HG03103 (cell line): ENCODE measurements at regions not wholly inside any gene's neighbourhood (a gene's known extent, or its start where the extent isn't known, plus 50 kb on each side); places are given as distances from the start of the nearest gene placed in this dataset.
A peak's percentile ranks its signal among the peaks of the same experiment; 100 is the strongest.

ENCODE experiments used
- ATAC-seq: cut with Tn5 transposase; IDR thresholded peaks from one replicate; pipeline ENCODE4 v1.9.1; 2021; ENCODE audit warnings: low read depth; ENCODE audit not compliant: unreplicated experiment

DNA sequence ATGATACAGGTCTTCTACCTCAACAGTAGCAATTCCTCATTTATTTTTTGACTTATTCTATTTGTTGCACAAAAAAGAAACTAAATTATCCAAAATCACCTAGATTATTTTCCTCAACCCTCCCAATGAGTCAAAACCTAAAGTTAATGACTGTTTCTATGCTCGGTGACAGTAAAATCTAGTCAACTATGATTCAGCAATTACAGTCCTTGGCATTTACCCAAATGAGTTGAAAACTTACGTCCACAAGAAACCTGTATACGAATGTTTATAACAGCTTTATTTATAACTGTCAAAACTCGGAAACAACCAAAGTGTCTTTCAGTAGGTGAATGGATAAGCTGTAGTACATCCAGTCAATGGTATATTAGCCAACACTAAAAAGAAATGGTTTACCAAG is 439.3 kb downstream of the CBLN2 start:
- ATAC-seq = no peak

DNA sequence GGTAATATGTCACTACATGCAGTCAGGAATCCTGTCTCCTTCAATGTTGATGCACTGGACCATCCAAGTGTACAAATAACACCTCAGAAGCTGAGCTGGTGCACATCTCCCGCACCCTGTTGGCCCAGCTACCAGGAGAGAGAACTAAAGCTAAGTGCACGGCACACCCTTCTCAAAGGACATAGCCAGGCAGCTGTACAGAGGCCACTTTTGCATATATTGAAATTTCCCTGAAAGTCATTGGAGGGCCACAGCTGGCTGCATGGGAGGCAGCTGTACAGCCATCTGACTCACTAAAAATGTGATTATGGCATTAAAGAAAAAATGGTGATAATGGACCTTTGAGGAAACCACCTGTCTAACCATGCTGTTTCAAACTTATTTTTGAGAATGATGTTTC is 441.7 kb downstream of the CBLN2 start:
- no peak for ATAC-seq

DNA sequence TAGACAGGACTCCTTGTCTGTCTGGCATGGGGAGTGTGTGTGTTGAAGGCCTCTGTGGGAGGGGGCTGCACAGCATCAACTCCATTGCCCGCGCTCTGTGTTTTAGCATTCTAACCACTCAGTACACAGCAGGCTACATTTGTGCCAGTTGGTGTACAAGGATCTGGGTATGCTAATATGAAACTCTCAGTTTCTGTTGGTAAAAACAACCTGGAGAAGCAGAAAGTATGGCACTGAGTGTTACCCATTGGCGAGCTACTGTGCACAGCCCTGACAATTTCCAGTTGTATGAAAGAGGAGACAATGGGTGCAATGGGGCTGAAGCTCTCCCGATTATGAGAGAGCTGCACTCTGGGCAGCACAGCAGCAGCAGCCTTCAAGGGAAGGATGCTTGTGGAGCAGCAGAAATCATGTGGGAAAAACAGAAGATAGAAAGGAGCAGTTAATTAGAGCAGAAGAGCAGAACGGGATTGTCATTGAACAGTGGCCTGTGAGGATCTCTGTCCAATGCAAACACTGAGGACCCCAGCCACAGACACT is 443.6 kb downstream of the CBLN2 start:
- no peak for ATAC-seq

DNA sequence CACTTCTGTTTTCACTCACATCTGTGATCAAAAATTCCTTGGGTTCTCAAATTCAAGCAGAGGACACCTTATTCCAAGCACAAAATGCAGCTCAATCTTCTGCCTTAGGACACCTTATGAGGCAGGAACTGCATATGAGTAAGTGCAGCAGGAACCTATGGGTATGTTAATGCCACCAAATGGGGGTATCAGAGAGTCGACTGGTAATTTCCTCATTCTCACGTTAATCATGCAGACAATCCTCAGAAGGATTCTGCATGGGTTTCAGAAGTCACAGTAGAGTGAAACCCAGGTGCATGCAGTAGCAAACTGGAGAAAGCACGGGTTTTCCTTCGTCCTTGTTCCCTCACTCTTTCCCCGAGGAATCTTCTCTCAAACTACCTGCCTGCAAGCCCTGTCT is 452.8 kb downstream of the CBLN2 start:
- ATAC-seq = peak; percentile 54

DNA sequence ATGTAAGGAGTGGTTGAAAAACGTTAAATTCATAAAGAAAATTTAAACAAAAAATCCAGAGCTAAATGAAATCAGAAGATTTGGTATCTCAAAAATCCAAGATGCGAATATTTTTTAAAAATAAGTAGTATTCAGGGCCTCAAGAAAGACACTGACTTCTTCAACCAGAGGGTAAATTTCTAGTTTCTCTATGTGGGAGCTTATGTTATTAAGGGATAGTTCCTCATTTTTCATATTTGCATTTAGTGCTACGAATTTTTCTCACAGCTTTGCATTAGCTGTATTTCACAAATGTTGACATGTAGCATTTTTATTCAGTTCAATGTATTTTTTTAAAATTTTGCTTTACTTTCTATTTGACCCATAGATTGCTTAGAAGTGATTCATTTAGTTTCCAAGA is 454.7 kb downstream of the CBLN2 start:
- peak; percentile 50 for ATAC-seq

DNA sequence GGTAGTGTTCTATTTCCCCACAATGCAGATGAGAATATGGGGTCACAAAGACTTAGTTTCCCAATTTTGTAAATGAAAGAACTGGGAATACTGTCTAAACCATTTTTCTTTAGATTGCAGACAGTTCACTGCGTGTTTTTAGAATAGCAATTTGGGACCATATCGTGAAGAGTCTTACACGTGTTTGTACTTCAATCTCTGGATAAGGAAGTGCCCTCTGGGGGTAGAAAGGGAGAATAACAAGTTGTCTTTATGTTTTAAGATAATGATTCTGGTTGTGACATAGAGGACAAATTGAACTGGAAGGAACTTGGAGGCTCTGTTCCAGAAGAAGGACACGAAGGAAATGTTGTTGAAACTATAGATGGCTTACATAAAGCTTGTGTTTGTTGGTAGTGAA is 457.7 kb downstream of the CBLN2 start:
- ATAC-seq = peak; percentile 53

DNA sequence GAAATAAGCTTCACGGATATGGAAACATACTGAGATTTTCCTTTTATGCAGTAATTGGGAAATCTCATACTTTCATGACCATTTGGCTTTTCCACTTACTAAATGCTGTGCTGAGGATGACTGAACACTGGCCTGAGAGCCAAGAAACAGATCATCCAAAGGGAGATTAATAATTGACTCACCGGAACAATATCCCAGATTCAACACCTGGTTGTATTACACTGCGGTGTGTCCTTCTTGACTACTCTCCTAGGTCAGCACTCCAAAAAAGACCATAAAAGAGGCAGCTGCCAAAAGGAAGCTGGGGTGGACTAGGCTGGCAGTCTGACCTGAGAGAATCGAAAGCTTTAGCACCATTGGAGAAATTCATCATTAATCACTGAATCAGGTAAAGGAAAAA is 469.1 kb downstream of the CBLN2 start:
- ATAC-seq = no peak

DNA sequence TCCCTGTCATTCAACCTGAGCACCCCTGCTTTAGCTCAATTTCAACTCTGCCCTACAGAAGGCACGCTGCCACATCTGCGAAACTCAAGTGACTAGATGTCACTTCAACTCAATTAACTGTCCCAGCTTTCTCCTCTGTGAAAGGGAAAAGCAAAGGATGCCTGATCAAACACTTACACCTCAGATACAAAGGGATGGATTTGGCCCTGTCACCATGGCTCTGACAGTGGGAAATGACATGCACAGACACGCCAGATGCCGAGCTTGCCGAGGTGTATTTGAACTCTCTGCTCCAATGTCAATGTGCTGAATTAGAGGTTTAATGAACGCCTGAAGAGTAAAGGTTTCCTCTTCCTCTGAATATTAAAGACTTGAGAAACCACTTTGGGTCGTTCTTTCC is 481.1 kb downstream of the CBLN2 start:
- ATAC-seq = no peak

DNA sequence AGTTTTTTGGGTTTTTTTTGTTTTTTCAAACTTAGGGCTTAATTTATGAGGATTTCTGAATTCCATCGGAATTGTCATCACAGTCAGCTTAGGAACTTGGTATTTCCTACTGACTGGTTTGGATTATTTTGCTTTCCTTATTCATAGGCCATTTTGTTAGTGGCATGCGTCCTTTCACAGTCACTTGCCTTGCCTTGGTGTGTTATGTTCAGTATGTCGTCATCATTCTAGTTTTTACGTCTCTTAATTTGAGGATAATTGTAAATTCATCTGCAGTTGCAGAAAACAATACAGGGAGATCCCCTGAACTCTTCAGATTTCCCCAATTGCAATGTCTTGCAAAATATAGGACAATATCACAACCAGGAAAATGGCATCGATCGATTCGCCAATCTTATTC is 485.3 kb downstream of the CBLN2 start:
- no peak for ATAC-seq

DNA sequence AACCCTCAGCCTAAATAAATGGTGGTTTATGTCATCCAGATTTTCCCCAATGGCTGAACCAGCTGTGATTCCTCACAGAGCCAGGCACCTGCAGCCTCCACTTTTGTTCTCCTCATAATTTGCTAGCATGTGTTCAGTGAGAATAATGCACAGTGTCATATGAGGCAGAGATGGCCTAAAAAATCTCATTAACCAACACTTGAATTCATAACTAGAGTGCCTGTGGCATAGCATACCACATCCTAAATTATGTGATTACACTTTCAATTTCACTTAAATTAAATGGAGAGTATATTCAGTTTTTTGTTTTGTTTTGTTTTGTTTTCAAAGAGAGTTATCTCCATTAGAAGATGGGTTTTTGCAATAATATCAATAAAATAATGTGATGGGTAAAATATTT is 488.0 kb downstream of the CBLN2 start:
- no peak for ATAC-seq

DNA sequence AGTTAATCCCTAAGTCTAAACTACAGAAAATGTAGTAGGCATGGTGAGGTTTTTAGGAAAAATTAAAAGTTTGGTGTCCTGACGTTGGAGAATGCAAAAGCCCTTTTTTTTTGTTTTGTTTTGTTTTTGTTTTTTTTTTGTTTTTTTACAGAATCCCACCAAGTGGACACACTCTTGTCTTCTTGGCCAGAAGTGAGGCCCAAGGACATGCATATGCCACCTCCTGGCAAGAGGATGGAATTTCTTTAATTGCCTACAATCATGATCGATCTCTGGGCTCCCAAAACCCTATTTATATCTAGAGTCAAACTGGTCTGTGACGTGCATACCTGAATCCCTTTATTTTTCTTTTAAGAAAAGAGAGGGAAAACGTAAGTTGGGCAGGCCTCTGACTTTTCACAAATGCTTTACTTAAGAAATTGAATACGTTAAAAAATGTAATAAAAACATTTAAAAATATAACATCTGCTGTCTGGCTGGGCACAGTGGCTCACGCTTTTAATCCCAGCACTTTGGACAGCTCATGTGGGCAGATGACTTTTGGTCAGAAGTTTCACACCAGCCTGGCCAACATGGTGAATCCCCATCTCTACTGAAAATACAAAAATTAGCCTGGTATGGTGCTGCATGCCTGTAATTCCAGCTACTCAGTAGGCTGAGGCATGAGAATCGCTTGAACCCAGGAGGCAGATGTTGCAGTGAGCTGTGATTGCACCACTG is 502.7 kb downstream of the CBLN2 start:
- no peak for ATAC-seq

DNA sequence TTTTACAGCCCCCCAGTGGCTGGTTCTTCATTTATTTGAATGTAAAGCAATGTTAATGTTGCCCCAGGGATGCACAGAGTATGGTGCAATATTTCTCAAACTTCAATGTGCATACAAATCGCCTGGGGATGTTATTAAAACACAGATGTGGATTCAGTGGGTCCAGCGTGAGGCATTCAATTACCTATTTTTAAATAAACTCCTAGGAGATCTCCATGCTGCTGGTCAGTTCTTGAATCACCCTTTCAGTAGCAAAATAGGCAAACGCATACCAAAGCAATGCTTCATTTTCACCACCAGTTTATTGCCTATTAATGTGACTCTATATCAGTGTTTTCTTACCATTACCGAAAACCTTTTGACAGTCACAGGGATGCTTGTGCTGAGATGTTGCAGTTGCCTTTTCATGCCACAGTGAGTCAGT is 530.7 kb downstream of the CBLN2 start:
- ATAC-seq = no peak

DNA sequence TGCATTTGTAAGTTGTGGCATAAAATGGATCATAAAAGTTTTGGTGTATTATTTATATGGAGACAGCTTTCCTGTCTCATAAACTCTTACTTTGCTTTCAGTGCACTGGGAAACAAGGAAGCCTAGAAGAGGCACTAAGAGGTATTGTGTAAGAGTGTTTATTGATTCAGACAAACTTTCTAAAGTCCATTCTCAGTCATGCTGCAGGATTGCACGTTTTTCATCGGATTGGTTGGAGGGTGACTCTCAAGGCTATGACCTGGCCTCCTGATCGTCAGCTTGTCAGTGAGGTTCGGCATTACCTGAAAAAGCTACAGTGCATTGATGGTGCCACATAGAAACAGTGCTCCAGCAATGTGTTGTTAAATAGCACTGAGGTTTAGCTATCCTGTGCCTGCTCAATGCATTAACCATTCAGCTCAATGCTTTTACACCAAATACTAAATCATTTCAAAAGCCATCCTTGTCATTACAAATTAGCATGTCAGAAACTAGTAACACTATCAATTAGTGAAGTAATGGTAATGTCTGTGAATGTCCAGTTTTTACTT is 545.5 kb downstream of the CBLN2 start:
- ATAC-seq = no peak

DNA sequence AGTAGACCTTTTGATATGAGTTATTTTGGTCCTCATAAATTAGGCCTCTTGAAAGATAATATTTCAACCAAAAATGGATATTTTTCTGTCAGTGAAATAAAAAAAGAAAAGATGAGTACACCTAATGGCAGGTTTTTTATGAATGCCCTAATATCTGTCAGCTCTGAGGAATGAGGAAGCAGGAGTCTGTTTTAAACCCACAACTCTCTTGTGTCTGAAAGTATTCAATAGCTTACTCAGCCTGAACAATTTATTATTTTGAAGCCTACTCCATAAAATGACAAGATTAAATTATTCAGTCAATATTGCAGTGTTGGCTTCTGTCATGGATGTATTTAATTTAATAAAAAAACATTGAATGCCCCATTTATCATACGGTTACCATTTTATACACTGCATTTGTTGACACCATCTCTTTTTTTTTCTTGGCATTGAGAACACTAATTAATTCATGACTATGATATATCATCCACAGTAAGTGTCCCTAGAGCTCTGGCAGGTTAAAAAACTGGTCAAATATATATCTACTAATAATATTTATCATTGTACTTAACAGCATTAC is 548.2 kb downstream of the CBLN2 start:
- ATAC-seq = no peak

DNA sequence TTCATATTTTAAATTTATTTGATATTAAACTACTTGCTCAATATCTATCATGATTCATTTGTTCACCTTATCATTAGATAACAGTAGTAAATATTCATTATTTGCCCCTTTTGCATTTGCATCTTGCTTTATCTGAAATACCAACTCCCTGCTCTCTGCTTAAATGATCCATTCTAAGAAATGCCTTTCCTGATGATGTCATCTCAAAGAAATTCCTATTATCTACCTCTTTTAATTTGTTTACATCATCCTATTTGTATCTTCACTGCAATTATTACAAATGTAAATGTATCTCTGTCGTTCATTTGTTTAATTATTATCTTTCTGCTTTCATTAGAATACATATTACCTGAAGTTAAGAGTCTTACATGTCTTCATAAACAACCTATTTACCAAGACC is 549.9 kb downstream of the CBLN2 start:
- ATAC-seq = no peak

DNA sequence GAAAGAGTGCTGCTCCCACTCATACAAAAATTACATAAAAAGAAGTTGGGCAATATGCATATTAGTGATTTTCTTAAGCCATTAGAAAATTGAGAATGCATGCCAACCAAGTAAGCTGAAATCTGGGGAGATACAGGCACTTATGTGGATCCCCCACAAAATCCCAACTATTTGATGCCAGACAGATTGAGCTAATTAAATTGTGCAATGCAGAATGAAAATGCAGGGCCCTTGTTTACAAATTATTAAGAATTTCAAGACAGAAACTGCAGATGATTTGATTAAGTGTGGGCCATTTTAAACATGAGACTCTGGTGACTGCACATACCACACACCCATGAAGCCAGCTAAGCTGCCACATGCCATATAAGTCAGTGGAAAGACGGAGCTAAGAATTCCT is 554.5 kb downstream of the CBLN2 start:
- no peak for ATAC-seq

DNA sequence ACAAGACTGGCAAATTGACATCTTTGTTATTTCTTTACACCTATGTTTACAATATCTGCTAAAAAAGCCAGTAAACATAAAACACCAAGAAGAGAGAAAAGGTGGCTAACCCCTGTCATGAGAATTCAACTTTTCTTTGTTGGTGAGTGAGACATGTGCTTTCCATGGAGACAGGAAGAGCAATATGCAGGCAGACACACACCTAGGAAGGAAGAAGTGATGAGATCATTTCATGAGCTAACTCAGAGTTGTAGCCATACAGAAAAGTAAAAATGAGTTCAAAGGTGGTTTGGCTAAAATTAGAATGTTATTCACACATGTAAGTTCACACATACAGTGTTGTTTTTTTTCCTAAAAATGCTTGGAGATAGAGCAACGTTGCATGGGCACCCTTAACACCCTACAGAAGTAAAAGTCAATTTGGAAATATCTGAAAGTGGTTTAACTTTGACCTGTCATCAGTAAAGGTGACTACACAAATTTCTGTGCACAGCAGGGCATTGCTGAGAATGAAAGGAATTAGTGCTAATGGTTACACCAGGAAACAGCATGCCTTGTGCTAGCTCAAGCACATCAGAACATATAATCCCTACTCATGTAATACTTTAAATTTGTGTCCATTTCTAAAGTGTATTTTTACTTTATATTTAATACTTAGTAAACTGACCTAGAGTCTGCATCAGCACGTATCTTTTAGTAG is 557.6 kb downstream of the CBLN2 start:
- no peak for ATAC-seq

DNA sequence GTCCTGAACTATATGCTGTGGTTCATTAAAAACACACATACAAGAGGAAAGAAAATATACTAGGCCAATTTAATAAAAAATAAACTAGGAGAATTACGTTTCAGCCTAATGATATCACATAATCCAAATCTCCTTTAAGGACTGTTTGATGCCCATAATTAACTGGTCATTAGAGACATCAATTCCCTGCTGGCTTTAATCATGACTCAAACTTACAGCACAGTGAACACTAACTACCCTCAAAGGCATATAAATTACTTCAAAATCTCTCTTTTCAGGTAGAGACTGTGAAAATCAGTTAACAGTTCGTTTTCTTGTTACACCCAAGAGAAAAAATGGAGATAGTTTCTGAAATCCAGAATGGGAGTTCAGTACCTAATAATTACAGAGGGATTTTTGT is 567.4 kb downstream of the CBLN2 start:
- no peak for ATAC-seq

DNA sequence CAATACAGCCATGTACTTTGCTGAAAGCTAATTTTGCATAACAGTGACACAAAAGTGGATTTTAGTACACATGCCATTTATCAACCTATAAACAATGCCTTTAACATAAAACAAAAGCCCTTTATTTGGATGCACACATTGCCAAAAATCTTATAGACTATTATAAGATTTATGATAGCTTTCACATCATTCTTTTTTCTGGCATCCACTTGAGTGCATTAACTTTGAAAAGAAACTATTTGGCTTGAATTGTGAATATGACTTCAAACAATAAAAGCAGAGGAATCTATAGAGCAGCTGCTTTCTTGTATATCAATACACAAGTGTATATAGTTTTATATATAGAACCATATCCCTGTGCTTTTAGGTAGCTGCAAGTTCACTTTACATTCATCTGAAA is 577.4 kb downstream of the CBLN2 start:
- ATAC-seq = no peak

DNA sequence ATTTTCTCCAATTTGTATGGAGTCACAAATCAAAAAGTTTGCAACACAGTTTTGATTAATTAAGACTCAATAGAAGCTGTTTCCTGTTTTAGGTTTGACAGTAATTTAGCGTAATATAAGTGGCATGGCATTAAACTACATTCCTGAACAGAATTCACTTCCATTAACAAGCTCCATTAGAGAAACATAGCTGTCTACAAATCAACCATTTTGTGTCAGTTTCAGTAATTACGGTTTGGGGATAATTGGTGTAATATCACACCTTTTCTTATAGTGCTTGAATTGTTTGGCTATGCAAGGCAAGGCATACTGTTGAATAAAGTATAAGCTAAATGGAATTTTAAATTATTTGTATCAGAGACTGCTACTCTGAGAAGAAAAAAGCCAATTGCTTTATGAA is 585.5 kb downstream of the CBLN2 start:
- ATAC-seq = no peak

DNA sequence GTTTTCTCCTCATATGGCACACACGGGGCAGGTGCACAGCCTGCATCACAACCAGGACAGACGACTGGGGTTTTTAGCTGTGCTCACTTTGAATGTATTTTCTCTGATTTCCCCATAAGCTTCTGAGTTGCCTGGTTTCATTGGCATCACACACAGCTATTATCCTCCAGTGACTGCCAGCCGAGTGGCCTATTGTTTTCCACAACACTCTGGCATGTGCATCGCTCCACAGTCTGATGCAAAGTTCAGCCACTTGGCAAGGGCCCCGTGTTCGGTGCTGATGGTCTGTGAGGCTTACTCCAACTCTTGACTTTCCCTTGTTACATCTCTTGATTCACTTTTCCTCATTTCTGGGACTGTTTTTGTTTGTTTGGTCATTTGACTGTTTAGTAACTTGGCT is 593.1 kb downstream of the CBLN2 start:
- no peak for ATAC-seq

DNA sequence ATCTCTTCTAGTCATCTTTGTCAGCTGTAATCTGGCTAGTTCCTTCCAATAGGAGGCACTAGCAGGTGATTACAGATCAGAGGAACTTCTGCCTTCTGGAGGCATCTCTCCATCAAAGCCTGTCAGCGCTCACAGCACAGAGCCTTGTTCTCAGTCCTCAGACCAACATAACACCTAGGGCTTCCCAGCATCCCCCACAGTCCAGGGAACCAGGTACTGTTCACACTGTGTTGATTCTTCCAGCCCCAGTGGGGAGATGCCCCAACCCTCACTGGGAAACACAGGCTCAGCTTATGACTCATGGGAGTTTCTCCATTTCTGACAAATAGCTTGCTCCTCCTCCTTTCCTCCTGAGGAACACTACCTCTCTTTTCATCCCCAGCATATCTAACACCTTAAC is 601.7 kb downstream of the CBLN2 start:
- ATAC-seq = no peak
